Left lung (tissue), 4 donors: ENCODE measurements at regions not wholly inside any gene's neighbourhood (a gene's known extent, or its start where the extent isn't known, plus 50 kb on each side); places are given as distances from the start of the nearest gene placed in this dataset.
"Not testable (repeated sequence)": the region's sequence is repeated elsewhere in the genome, so short reads cannot be mapped to it uniquely, and the experiment has no call there.

Experiments used
- ATAC-seq: fragments of 200-7000 bp; cut with Tn5 transposase; one replicate; pipeline ENCODE4 v1.9.1; 2020; ENCODE audit warnings: moderate library complexity
- DNase-seq, 4 donors: peaks; one replicate each; pipeline ENCODE4 v3.0.0-alpha.2; 2013 to 2020
- H3K27ac ChIP-seq, 2 donors: fragments of 200-600 bp; sonication (generic) in 1 of 2; one replicate each; pipeline versions ENCODE4 v1.5.0 to v1.8.0; 2020 to 2021
- H3K27me3 ChIP-seq, 2 donors: fragments of 200-600 bp; sonication (generic) in 1 of 2; one replicate each; pipeline versions ENCODE4 v1.5.0 to v1.8.0; 2020 to 2021
- H3K36me3 ChIP-seq, 2 donors: fragments of 200-600 bp; sonication (generic) in 1 of 2; one replicate each; pipeline versions ENCODE4 v1.5.0 to v1.8.0; 2020 to 2021
- H3K4me1 ChIP-seq, 2 donors: fragments of 200-600 bp; one replicate each; pipeline ENCODE4 v1.8.0; 2021
- H3K4me3 ChIP-seq, 2 donors: fragments of 200-600 bp; sonication (generic) in 1 of 2; one replicate each; pipeline versions ENCODE4 v1.5.0 to v1.8.0; 2020 to 2021; ENCODE audit warnings: mild to moderate bottlenecking in 1 of 2
- H3K9me3 ChIP-seq, 2 donors: fragments of 200-600 bp; sonication (generic) in 1 of 2; one replicate each; pipeline versions ENCODE4 v1.5.0 to v1.8.0; 2020 to 2021
- intact Hi-C, 2 donors: fragments of 100-400 bp; cut with DNase I; formaldehyde crosslinking; loops; one replicate each; pipeline versions ENCODE4 v1.11.2 to v1.14.2; 2022
- TF ChIP-seq, protein P1 (sequence below), 2 donors: fragments of 200-600 bp; sonication (generic) in 1 of 2; IDR thresholded peaks; one replicate each; pipeline versions ENCODE4 v1.5.0 to v1.8.0; 2021; ENCODE audit warnings: antibody characterized with exemption in 2 of 2
- donor health status: DM: no; HTN: yes; CAD: no.
- donor health status: DM: no; HTN: no; CAD: no.

DNA sequence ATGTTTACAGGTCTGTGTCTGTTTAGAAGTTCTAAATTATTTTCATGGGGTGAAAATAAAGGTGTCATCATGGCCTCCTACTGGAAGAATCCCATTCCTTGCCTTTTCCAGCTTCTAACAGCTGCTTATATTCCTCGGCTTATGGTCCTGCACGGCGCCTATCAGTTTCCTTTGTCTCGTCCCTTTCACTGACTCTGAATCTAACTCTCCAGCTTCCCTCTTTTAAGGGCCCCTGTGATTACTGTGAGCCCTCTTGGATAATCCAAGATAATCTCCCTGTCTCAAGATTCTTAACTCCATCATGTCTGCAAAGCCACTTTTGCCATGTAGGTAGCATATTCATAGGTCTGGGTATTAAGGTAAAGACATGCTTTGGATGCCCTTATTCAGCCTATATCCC, 441.0 kb upstream of the ERCC4 start:
- intact Hi-C loops = no loop called here
- Histone ChIP-seq H3K4me3 (no peak overlapping the region), H3K4me1 (no peaks in the 10 kb centered on the region), H3K27me3 (no peaks in the 10 kb centered on the region), H3K9me3 (peaks cover 0 to 5% of the 10 kb centered on the region in 2 donors), H3K36me3 (no peaks in the 10 kb centered on the region), H3K27ac (no peak overlapping the region)
- TF ChIP-seq, protein P1, sequence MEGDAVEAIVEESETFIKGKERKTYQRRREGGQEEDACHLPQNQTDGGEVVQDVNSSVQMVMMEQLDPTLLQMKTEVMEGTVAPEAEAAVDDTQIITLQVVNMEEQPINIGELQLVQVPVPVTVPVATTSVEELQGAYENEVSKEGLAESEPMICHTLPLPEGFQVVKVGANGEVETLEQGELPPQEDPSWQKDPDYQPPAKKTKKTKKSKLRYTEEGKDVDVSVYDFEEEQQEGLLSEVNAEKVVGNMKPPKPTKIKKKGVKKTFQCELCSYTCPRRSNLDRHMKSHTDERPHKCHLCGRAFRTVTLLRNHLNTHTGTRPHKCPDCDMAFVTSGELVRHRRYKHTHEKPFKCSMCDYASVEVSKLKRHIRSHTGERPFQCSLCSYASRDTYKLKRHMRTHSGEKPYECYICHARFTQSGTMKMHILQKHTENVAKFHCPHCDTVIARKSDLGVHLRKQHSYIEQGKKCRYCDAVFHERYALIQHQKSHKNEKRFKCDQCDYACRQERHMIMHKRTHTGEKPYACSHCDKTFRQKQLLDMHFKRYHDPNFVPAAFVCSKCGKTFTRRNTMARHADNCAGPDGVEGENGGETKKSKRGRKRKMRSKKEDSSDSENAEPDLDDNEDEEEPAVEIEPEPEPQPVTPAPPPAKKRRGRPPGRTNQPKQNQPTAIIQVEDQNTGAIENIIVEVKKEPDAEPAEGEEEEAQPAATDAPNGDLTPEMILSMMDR (IDR thresholded peaks at IDR 0.05) = no peak
- no peak for DNase-seq
- no peak for ATAC-seq

DNA sequence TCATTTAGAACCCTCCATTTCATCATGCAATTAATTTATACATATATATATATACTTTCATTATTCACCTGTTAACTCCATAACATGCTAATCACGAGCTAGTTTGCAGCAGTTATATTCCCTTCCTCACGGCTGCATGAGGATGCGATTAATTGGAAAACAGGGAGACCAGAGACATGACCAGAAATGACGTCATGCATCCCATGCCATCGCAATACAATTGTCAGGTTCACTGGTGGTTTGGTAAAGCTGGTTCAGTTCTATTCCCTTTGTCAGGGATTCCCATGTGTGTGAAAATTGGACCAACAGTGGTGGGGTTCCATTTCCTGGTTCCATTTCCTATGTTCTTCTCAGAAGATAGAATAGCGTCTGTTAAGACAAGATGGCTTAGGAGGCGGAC, 440.4 kb upstream of the ERCC4 start:
- TF ChIP-seq, protein P1 (IDR thresholded peaks at IDR 0.05) = no peak
- Histone ChIP-seq H3K27me3 (no peaks in the 10 kb centered on the region), H3K9me3 (peaks cover 0 to 7% of the 10 kb centered on the region in 2 donors), H3K4me3 (no peak overlapping the region), H3K27ac (no peak overlapping the region), H3K4me1 (no peaks in the 10 kb centered on the region), H3K36me3 (no peaks in the 10 kb centered on the region)
- DNase-seq = no peak
- intact Hi-C loops = no loop called here
- ATAC-seq = no peak

DNA sequence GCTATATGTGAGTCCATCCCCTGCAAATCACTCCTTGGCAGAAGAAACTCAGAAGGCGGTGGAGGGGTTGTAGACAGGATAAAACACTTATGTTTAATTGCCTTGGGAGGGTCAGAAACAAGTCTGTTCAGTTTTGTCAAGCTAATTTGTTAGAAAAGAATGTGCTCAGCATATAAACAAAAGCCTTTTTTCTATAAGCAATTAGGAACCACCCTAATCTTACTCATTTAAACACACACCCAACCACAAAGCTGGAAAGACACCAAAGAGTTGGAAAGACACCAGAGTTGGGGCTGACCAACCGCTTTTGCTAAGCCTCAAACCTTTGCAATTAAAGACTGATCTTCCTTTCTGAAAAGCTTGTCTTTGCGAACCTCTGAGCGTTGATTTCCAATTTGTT, 439.2 kb upstream of the ERCC4 start:
- no peaks in the 10 kb centered on the region for H3K4me1 ChIP-seq
- no peak overlapping the region for H3K4me3 ChIP-seq
- no peak for ATAC-seq
- TF ChIP-seq, protein P1 (IDR thresholded peaks at IDR 0.05) = no peak
- H3K27me3 ChIP-seq = no peaks in the 10 kb centered on the region
- DNase-seq = no peak
- intact Hi-C loops = no loop called here
- no peak overlapping the region for H3K27ac ChIP-seq
- H3K36me3 ChIP-seq = no peaks in the 10 kb centered on the region
- peaks cover 0 to 7% of the 10 kb centered on the region in 2 donors for H3K9me3 ChIP-seq

GRCh38 chr16:13483121-13483520, 436.8 kb upstream of the ERCC4 start:
- intact Hi-C loops = no loop called here
- ATAC-seq (no peak), DNase-seq (no peak)
- TF ChIP-seq, protein P1 (IDR thresholded peaks at IDR 0.05) = no peak
- Histone ChIP-seq H3K27ac (no peak overlapping the region), H3K4me1 (no peaks in the 10 kb centered on the region), H3K36me3 (no peaks in the 10 kb centered on the region), H3K4me3 (no peak overlapping the region), H3K9me3 (peaks cover 0 to 11% of the 10 kb centered on the region in 2 donors), H3K27me3 (no peaks in the 10 kb centered on the region)

GRCh38 chr16:13489416-13489815, 430.5 kb upstream of the ERCC4 start:
- H3K27ac ChIP-seq, H3K36me3 ChIP-seq, DNase-seq, ATAC-seq, H3K4me3 ChIP-seq, intact Hi-C loops, H3K9me3 ChIP-seq, H3K27me3 ChIP-seq, H3K4me1 ChIP-seq: not testable (repeated sequence)

DNA sequence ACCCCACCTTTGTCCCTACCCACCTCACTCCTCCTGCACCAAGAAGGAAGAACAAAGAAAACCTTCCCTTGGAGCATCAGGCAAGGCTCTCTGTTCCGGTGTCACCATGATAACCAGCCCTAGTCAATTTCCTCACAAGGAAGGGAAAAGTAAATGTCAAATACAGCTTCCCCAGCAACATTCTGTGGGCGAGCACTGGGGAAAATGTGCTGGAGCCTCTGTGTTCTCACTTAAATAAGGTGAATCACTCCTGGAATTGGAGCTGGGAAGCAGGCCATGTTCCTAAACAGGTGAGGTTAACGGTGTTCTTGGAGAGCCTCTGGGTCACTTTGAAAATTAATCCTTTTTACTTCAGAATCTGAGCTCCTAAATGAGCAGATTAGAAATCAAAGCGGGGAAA, 427.9 kb upstream of the ERCC4 start:
- TF ChIP-seq, protein P1 (IDR thresholded peaks at IDR 0.05) = no peak
- DNase-seq = no peak
- no peaks in the 10 kb centered on the region for H3K4me1 ChIP-seq
- no peak for ATAC-seq
- no peaks in the 10 kb centered on the region for H3K9me3 ChIP-seq
- intact Hi-C loops = no loop called here
- no peaks in the 10 kb centered on the region for H3K27me3 ChIP-seq
- no peak overlapping the region for H3K4me3 ChIP-seq
- H3K36me3 ChIP-seq = no peaks in the 10 kb centered on the region
- no peak overlapping the region for H3K27ac ChIP-seq
